Gastroesophageal sphincter (tissue), 3 donors: ENCODE measurements at regions not wholly inside any gene's neighbourhood (a gene's known extent, or its start where the extent isn't known, plus 50 kb on each side); places are given as distances from the start of the nearest gene placed in this dataset.

Experiments used
- CTCF ChIP-seq, 4 experiments: fragments of 200-600 bp in 2 of 4; fragments of 450-650 bp in 2 of 4; sonication (generic) in 1 of 4; IDR thresholded peaks; one replicate each; pipeline ENCODE4 v1.5.1; 2017 to 2019; ENCODE audit warnings: antibody characterized with exemption in 4 of 4, mild to moderate bottlenecking in 2 of 4, moderate library complexity in 2 of 4
- POLR2A ChIP-seq, 2 donors: fragments of 450-650 bp; IDR thresholded peaks; one replicate each; pipeline ENCODE4 v1.6.1; 2017; ENCODE audit warnings: antibody characterized with exemption in 2 of 2, mild to moderate bottlenecking in 2 of 2, moderate library complexity in 1 of 2

- no peak for TF ChIP-seq CTCF (IDR thresholded peaks at IDR 0.05)
- no peak for TF ChIP-seq POLR2A (IDR thresholded peaks at IDR 0.05)
Observed at GRCh38 chr4:100339870-100340269, 149.6 kb upstream of the DDIT4L start.
